Fibroblast of lung (primary cell): ENCODE measurements at regions not wholly inside any gene's neighbourhood (a gene's known extent, or its start where the extent isn't known, plus 50 kb on each side); places are given as distances from the start of the nearest gene placed in this dataset.
"Not testable (repeated sequence)": the region's sequence is repeated elsewhere in the genome, so short reads cannot be mapped to it uniquely, and the experiment has no call there.

Source experiments
- DNase-seq, 2 donors: peaks; one replicate each; pipeline versions ENCODE4 v3.0.0 to v3.0.0-alpha.2; 2010; ENCODE audit warnings: low read depth in 2 of 2
- H2AFZ ChIP-seq: 2 replicates; pipeline ENCODE4 v1.5.1; 2012; ENCODE audit warnings: low read length, control low read depth, inconsistent platforms
- H3K27ac ChIP-seq: 2 replicates; pipeline ENCODE4 v1.5.1; 2011; ENCODE audit warnings: low read length, control low read depth; ENCODE audit not compliant: insufficient read depth
- H3K27me3 ChIP-seq: 2 replicates; pipeline ENCODE4 v1.5.1; 2011; ENCODE audit warnings: mild to moderate bottlenecking, low read length; ENCODE audit not compliant: control insufficient read depth, insufficient read depth
- H3K36me3 ChIP-seq: 2 replicates; pipeline ENCODE4 v1.5.1; 2011; ENCODE audit warnings: low read length; ENCODE audit not compliant: control insufficient read depth, insufficient read depth
- H3K4me1 ChIP-seq: 2 replicates; pipeline ENCODE4 v1.5.1; 2011; ENCODE audit warnings: low read length; ENCODE audit not compliant: control insufficient read depth, insufficient read depth; ENCODE audit errors: extremely low read depth
- H3K4me2 ChIP-seq: 2 replicates; pipeline ENCODE4 v1.5.1; 2011; ENCODE audit warnings: low read length, control low read depth; ENCODE audit not compliant: insufficient read depth; ENCODE audit errors: extremely low read depth
- H3K4me3 ChIP-seq, 4 experiments: fragments of 200-600 bp in 1 of 4; sonication (generic) in 1 of 4; replicated peaks in 1 of 4; 2 replicates each; pipeline ENCODE4 v1.5.1; 2011 to 2016; ENCODE audit warnings: low read length in 4 of 4, low read depth in 3 of 4, mild to moderate bottlenecking in 3 of 4, control low read depth in 2 of 4, inconsistent platforms in 1 of 4, mixed read lengths in 1 of 4; ENCODE audit not compliant: insufficient read depth in 1 of 4; ENCODE audit errors: control extremely low read depth in 1 of 4
- H3K79me2 ChIP-seq: 2 replicates; pipeline ENCODE4 v1.5.1; 2012; ENCODE audit warnings: mild to moderate bottlenecking, low read length, inconsistent platforms; ENCODE audit not compliant: control insufficient read depth, insufficient read depth
- H3K9ac ChIP-seq: 2 replicates; pipeline ENCODE4 v1.5.1; 2011; ENCODE audit warnings: mild to moderate bottlenecking, low read length, control low read depth; ENCODE audit not compliant: insufficient read depth
- H3K9me3 ChIP-seq: 2 replicates; pipeline ENCODE4 v1.5.1; 2012; ENCODE audit warnings: low read depth, low read length; ENCODE audit not compliant: control insufficient read depth, insufficient read depth
- H4K20me1 ChIP-seq: 2 replicates; pipeline ENCODE4 v1.5.1; 2011; ENCODE audit warnings: low read length; ENCODE audit not compliant: control insufficient read depth, insufficient read depth; ENCODE audit errors: extremely low read depth
- CTCF ChIP-seq, 2 donors: IDR thresholded peaks in 1 of 2; conservative IDR thresholded peaks in 1 of 2; 1 replicate in 1 of 2; 2 replicates in 1 of 2; pipeline ENCODE4 v1.5.1; 2011 to 2012; ENCODE audit warnings: low read length in 2 of 2, control low read depth in 1 of 2, inconsistent platforms in 1 of 2, low read depth in 1 of 2, mild to moderate bottlenecking in 1 of 2
- EZH2 ChIP-seq: IDR thresholded peaks from 2 replicates; pipeline ENCODE4 v1.5.1; 2012; ENCODE audit warnings: low read length, control low read depth, mild to moderate bottlenecking; ENCODE audit errors: missing control alignments

- no peaks in the 10 kb centered on the region for H3K4me1 ChIP-seq
- no peak overlapping the region for H3K4me3 ChIP-seq
- no peaks in the 10 kb centered on the region for H3K79me2 ChIP-seq
- no peak overlapping the region for H3K27ac ChIP-seq
- no peaks in the 10 kb centered on the region for H4K20me1 ChIP-seq
- no peak overlapping the region for H3K4me2 ChIP-seq
- no peak for DNase-seq
- H3K9me3 ChIP-seq = no peaks in the 10 kb centered on the region
- no peak overlapping the region for H3K9ac ChIP-seq
- no peaks in the 10 kb centered on the region for H3K36me3 ChIP-seq
- no peak overlapping the region for H2AFZ ChIP-seq
- H3K27me3 ChIP-seq = no peaks in the 10 kb centered on the region
- TF ChIP-seq EZH2 (no peak), CTCF (conservative IDR thresholded peaks at IDR 0.05 in 1 of 2, IDR thresholded peaks at IDR 0.05 in 1 of 2; ENCODE audit: low read depth in 1 of 2, low read length in 2 of 2) (no peak)
These were observed 172.7 kb upstream of the MEF2C start for GRCh38 chr5:89055695-89056085.

- Histone ChIP-seq H3K4me1 (no peaks in the 10 kb centered on the region), H3K4me2 (no peak overlapping the region), H2AFZ (no peak overlapping the region), H4K20me1 (no peaks in the 10 kb centered on the region), H3K27ac (no peak overlapping the region), H3K4me3 (no peak overlapping the region), H3K9me3 (no peaks in the 10 kb centered on the region), H3K27me3 (no peaks in the 10 kb centered on the region), H3K79me2 (no peaks in the 10 kb centered on the region), H3K9ac (no peak overlapping the region), H3K36me3 (no peaks in the 10 kb centered on the region)
- no peak for DNase-seq
- TF ChIP-seq EZH2 = no peak
- TF ChIP-seq CTCF (conservative IDR thresholded peaks at IDR 0.05 in 1 of 2, IDR thresholded peaks at IDR 0.05 in 1 of 2; ENCODE audit: low read depth in 1 of 2, low read length in 2 of 2) = no peak
These were observed 172.2 kb upstream of the MEF2C start for GRCh38 chr5:89055015-89055694.

GRCh38 chr5:89053547-89053946, 170.6 kb upstream of the MEF2C start:
- Histone ChIP-seq H3K79me2 (no peaks in the 10 kb centered on the region), H3K36me3 (no peaks in the 10 kb centered on the region), H3K4me3 (no peak overlapping the region), H3K9ac (no peak overlapping the region), H3K4me1 (no peaks in the 10 kb centered on the region), H3K4me2 (no peak overlapping the region), H3K27ac (no peak overlapping the region), H4K20me1 (no peaks in the 10 kb centered on the region), H2AFZ (no peak overlapping the region), H3K27me3 (no peaks in the 10 kb centered on the region), H3K9me3 (no peaks in the 10 kb centered on the region)
- DNase-seq = no peak
- TF ChIP-seq EZH2 (no peak), CTCF (conservative IDR thresholded peaks at IDR 0.05 in 1 of 2, IDR thresholded peaks at IDR 0.05 in 1 of 2; ENCODE audit: low read depth in 1 of 2, low read length in 2 of 2) (no peak)

- not testable (repeated sequence) for H3K27ac ChIP-seq, H3K4me2 ChIP-seq, H3K4me3 ChIP-seq, H3K9ac ChIP-seq, H3K4me1 ChIP-seq, DNase-seq, H2AFZ ChIP-seq, H3K27me3 ChIP-seq, H3K79me2 ChIP-seq, H3K9me3 ChIP-seq, H4K20me1 ChIP-seq, H3K36me3 ChIP-seq
These were observed 167.1 kb upstream of the MEF2C start for GRCh38 chr5:89050062-89050461.
